ENCODE measurements at regions not wholly inside any gene's neighbourhood (a gene's known extent, or its start where the extent isn't known, plus 50 kb on each side); places are given as distances from the start of the nearest gene placed in this dataset.

GRCh38 chr13:110097013-110097412, 209.9 kb downstream of the COL4A1 start:
- no peak for DNase-seq
- no peaks in the 10 kb centered on the region for H3K27me3 ChIP-seq (ENCODE audit: control insufficient read depth in 3 of 3, insufficient read depth in 3 of 3, low read length in 3 of 3)
- H3K4me1 ChIP-seq (ENCODE audit: control insufficient read depth in 3 of 3, insufficient read depth in 2 of 3, low read depth in 1 of 3, low read length in 2 of 3) = no peaks in the 10 kb centered on the region
- no peak overlapping the region for H3K27ac ChIP-seq (ENCODE audit: low read depth in 1 of 3, low read length in 2 of 3)
- 79 to 86% (median 80%) methylated on average over 5 of the region's 5 CpGs for WGBS, 3 donors
- no peak overlapping the region for H3K4me3 ChIP-seq (ENCODE audit: low read depth in 1 of 3, low read length in 3 of 3)
- H3K36me3 ChIP-seq (ENCODE audit: control insufficient read depth in 3 of 3, insufficient read depth in 2 of 3, low read depth in 1 of 3, low read length in 3 of 3) = no peaks in the 10 kb centered on the region
- FAIRE-seq = no peak
- peaks cover 0 to 18% of the 10 kb centered on the region in 2 donors for H3K9me3 ChIP-seq (ENCODE audit: control insufficient read depth in 2 of 2, insufficient read depth in 1 of 2, low read depth in 1 of 2, low read length in 1 of 2)

GRCh38 chr13:110092831-110093247, 214.1 kb downstream of the COL4A1 start:
- FAIRE-seq (no peak), DNase-seq (no peak)
- WGBS, 3 donors = 19 to 79% (median 45%) methylated on average over 1 of the region's 1 CpG
- H3K27me3 ChIP-seq (ENCODE audit: control insufficient read depth in 3 of 3, insufficient read depth in 3 of 3, low read length in 3 of 3) = no peaks in the 10 kb centered on the region
- no peaks in the 10 kb centered on the region for H3K36me3 ChIP-seq (ENCODE audit: control insufficient read depth in 3 of 3, insufficient read depth in 2 of 3, low read depth in 1 of 3, low read length in 3 of 3)
- H3K4me1 ChIP-seq (ENCODE audit: control insufficient read depth in 3 of 3, insufficient read depth in 2 of 3, low read depth in 1 of 3, low read length in 2 of 3) = no peaks in the 10 kb centered on the region
- no peak overlapping the region for H3K27ac ChIP-seq (ENCODE audit: low read depth in 1 of 3, low read length in 2 of 3)
- H3K4me3 ChIP-seq (ENCODE audit: low read depth in 1 of 3, low read length in 3 of 3) = no peak overlapping the region
- H3K9me3 ChIP-seq (ENCODE audit: control insufficient read depth in 2 of 2, insufficient read depth in 1 of 2, low read depth in 1 of 2, low read length in 1 of 2) = no peaks in the 10 kb centered on the region

DNA sequence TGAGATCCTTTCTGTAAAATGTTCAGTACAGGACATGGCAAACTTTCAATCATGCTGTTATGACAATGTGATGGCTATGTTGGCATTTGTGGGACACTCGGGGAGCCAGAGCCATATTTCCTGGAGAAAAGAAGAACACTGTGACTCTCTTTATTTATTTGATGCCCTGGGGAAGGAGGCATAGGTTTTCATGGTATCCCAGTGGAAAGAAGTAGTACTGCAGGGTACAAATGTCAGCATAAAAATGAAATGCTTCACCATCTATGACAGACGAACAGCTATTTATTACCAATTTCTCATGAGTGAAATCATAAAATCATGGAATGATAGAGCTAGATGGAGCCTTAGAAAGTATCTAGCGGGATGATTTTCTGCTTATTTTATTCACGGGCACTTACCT, 217.1 kb downstream of the COL4A1 start:
- Histone ChIP-seq H3K27me3 (ENCODE audit: control insufficient read depth in 3 of 3, insufficient read depth in 3 of 3, low read length in 3 of 3) (no peaks in the 10 kb centered on the region), H3K4me3 (ENCODE audit: low read depth in 1 of 3, low read length in 3 of 3) (no peak overlapping the region), H3K27ac (ENCODE audit: low read depth in 1 of 3, low read length in 2 of 3) (no peak overlapping the region), H3K36me3 (ENCODE audit: control insufficient read depth in 3 of 3, insufficient read depth in 2 of 3, low read depth in 1 of 3, low read length in 3 of 3) (no peaks in the 10 kb centered on the region), H3K4me1 (ENCODE audit: control insufficient read depth in 3 of 3, insufficient read depth in 2 of 3, low read depth in 1 of 3, low read length in 2 of 3) (no peaks in the 10 kb centered on the region), H3K9me3 (ENCODE audit: control insufficient read depth in 2 of 2, insufficient read depth in 1 of 2, low read depth in 1 of 2, low read length in 1 of 2) (no peaks in the 10 kb centered on the region)
- FAIRE-seq (no peak), DNase-seq (no peak)
- 62 to 73% (median 64%) methylated on average over 4 of the region's 4 CpGs for WGBS, 3 donors

- H3K4me3 ChIP-seq (ENCODE audit: low read depth in 1 of 3, low read length in 3 of 3) = no peak overlapping the region
- no peaks in the 10 kb centered on the region for H3K36me3 ChIP-seq (ENCODE audit: control insufficient read depth in 3 of 3, insufficient read depth in 2 of 3, low read depth in 1 of 3, low read length in 3 of 3)
- H3K27me3 ChIP-seq (ENCODE audit: control insufficient read depth in 3 of 3, insufficient read depth in 3 of 3, low read length in 3 of 3) = no peaks in the 10 kb centered on the region
- DNase-seq (no peak), FAIRE-seq (no peak)
- no peak overlapping the region for H3K27ac ChIP-seq (ENCODE audit: low read depth in 1 of 3, low read length in 2 of 3)
- H3K4me1 ChIP-seq (ENCODE audit: control insufficient read depth in 3 of 3, insufficient read depth in 2 of 3, low read depth in 1 of 3, low read length in 2 of 3) = no peaks in the 10 kb centered on the region
- H3K9me3 ChIP-seq (ENCODE audit: control insufficient read depth in 2 of 2, insufficient read depth in 1 of 2, low read depth in 1 of 2, low read length in 1 of 2) = no peaks in the 10 kb centered on the region
Measured at GRCh38 chr13:110089100-110089499, 217.9 kb downstream of the COL4A1 start.

DNA sequence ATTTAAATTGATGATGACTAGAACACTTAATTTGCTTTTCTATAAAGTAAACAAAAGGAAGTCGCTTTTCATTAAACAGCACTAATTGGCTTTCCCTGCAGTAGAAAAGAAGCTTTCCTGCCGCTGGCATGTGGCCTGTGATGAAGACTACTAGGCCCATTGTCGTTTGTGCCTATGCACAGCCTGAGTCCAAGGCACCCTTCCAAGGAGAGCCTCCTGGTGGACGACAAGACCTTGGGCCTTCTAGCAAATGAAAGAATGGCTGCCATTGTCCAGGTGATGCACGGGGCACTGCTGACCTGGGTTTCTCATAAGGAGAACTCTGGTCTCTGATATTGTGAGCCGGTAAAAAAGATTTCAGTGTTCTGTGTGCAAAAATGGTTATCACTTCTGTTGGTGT, 233.0 kb downstream of the COL4A1 start:
- no peak for DNase-seq
- Histone ChIP-seq H3K9me3 (ENCODE audit: control insufficient read depth in 2 of 2, insufficient read depth in 1 of 2, low read depth in 1 of 2, low read length in 1 of 2) (no peaks in the 10 kb centered on the region), H3K27me3 (ENCODE audit: control insufficient read depth in 3 of 3, insufficient read depth in 3 of 3, low read length in 3 of 3) (no peaks in the 10 kb centered on the region), H3K4me3 (ENCODE audit: low read depth in 1 of 3, low read length in 3 of 3) (no peak overlapping the region), H3K36me3 (ENCODE audit: control insufficient read depth in 3 of 3, insufficient read depth in 2 of 3, low read depth in 1 of 3, low read length in 3 of 3) (no peaks in the 10 kb centered on the region), H3K27ac (ENCODE audit: low read depth in 1 of 3, low read length in 2 of 3) (no peak overlapping the region), H3K4me1 (ENCODE audit: control insufficient read depth in 3 of 3, insufficient read depth in 2 of 3, low read depth in 1 of 3, low read length in 2 of 3) (no peaks in the 10 kb centered on the region)
- no peak for FAIRE-seq
- 66 to 68% (median 66%) methylated on average over 6 of the region's 6 CpGs for WGBS, 3 donors

GRCh38 chr13:110070511-110071120, 236.3 kb downstream of the COL4A1 start:
- no peak for FAIRE-seq
- no peak overlapping the region for H3K27ac ChIP-seq (ENCODE audit: low read depth in 1 of 3, low read length in 2 of 3)

GRCh38 chr13:110070046-110070445, 236.9 kb downstream of the COL4A1 start:
- Histone ChIP-seq H3K4me1 (ENCODE audit: control insufficient read depth in 3 of 3, insufficient read depth in 2 of 3, low read depth in 1 of 3, low read length in 2 of 3) (no peaks in the 10 kb centered on the region), H3K36me3 (ENCODE audit: control insufficient read depth in 3 of 3, insufficient read depth in 2 of 3, low read depth in 1 of 3, low read length in 3 of 3) (no peaks in the 10 kb centered on the region), H3K27me3 (ENCODE audit: control insufficient read depth in 3 of 3, insufficient read depth in 3 of 3, low read length in 3 of 3) (no peaks in the 10 kb centered on the region), H3K9me3 (ENCODE audit: control insufficient read depth in 2 of 2, insufficient read depth in 1 of 2, low read depth in 1 of 2, low read length in 1 of 2) (no peaks in the 10 kb centered on the region), H3K4me3 (ENCODE audit: low read depth in 1 of 3, low read length in 3 of 3) (no peak overlapping the region), H3K27ac (ENCODE audit: low read depth in 1 of 3, low read length in 2 of 3) (no peak overlapping the region)
- DNase-seq = no peak
- WGBS, 3 donors = 28 to 34% (median 30%) methylated on average over 4 of the region's 4 CpGs
- no peak for FAIRE-seq

More at GRCh38 chr13:110070511-110071120, 236.3 kb downstream of the COL4A1 start:
- H3K4me1 ChIP-seq (ENCODE audit: control insufficient read depth in 3 of 3, insufficient read depth in 2 of 3, low read depth in 1 of 3, low read length in 2 of 3) = no peaks in the 10 kb centered on the region
- no peak for DNase-seq
- H3K36me3 ChIP-seq (ENCODE audit: control insufficient read depth in 3 of 3, insufficient read depth in 2 of 3, low read depth in 1 of 3, low read length in 3 of 3) = no peaks in the 10 kb centered on the region
- H3K9me3 ChIP-seq (ENCODE audit: control insufficient read depth in 2 of 2, insufficient read depth in 1 of 2, low read depth in 1 of 2, low read length in 1 of 2) = no peaks in the 10 kb centered on the region
- H3K27me3 ChIP-seq (ENCODE audit: control insufficient read depth in 3 of 3, insufficient read depth in 3 of 3, low read length in 3 of 3) = no peaks in the 10 kb centered on the region
- WGBS, 3 donors = 55 to 67% (median 64%) methylated on average over 9 of the region's 9 CpGs
- no peak overlapping the region for H3K4me3 ChIP-seq (ENCODE audit: low read depth in 1 of 3, low read length in 3 of 3)

GRCh38 chr13:110068176-110068473, 238.8 kb downstream of the COL4A1 start:
- FAIRE-seq (no peak), DNase-seq (no peak)
- Histone ChIP-seq H3K4me3 (ENCODE audit: low read depth in 1 of 3, low read length in 3 of 3) (no peak overlapping the region), H3K27ac (ENCODE audit: low read depth in 1 of 3, low read length in 2 of 3) (no peak overlapping the region), H3K36me3 (ENCODE audit: control insufficient read depth in 3 of 3, insufficient read depth in 2 of 3, low read depth in 1 of 3, low read length in 3 of 3) (no peaks in the 10 kb centered on the region), H3K27me3 (ENCODE audit: control insufficient read depth in 3 of 3, insufficient read depth in 3 of 3, low read length in 3 of 3) (no peaks in the 10 kb centered on the region), H3K9me3 (ENCODE audit: control insufficient read depth in 2 of 2, insufficient read depth in 1 of 2, low read depth in 1 of 2, low read length in 1 of 2) (no peaks in the 10 kb centered on the region), H3K4me1 (ENCODE audit: control insufficient read depth in 3 of 3, insufficient read depth in 2 of 3, low read depth in 1 of 3, low read length in 2 of 3) (no peaks in the 10 kb centered on the region)
- 93 to 97% (median 94%) methylated on average over 3 of the region's 3 CpGs for WGBS, 3 donors

GRCh38 chr13:110067355-110068175, 239.4 kb downstream of the COL4A1 start:
- Histone ChIP-seq H3K4me3 (ENCODE audit: low read depth in 1 of 3, low read length in 3 of 3) (no peak overlapping the region), H3K9me3 (ENCODE audit: control insufficient read depth in 2 of 2, insufficient read depth in 1 of 2, low read depth in 1 of 2, low read length in 1 of 2) (no peaks in the 10 kb centered on the region), H3K27ac (ENCODE audit: low read depth in 1 of 3, low read length in 2 of 3) (no peak overlapping the region), H3K36me3 (ENCODE audit: control insufficient read depth in 3 of 3, insufficient read depth in 2 of 3, low read depth in 1 of 3, low read length in 3 of 3) (no peaks in the 10 kb centered on the region), H3K4me1 (ENCODE audit: control insufficient read depth in 3 of 3, insufficient read depth in 2 of 3, low read depth in 1 of 3, low read length in 2 of 3) (no peaks in the 10 kb centered on the region), H3K27me3 (ENCODE audit: control insufficient read depth in 3 of 3, insufficient read depth in 3 of 3, low read length in 3 of 3) (no peaks in the 10 kb centered on the region)
- no peak for DNase-seq
- 82 to 89% (median 86%) methylated on average over 6 of the region's 6 CpGs for WGBS, 3 donors
- FAIRE-seq = no peak
